Breast epithelium (tissue), 4 donors: ENCODE measurements at regions not wholly inside any gene's neighbourhood (a gene's known extent, or its start where the extent isn't known, plus 50 kb on each side); places are given as distances from the start of the nearest gene placed in this dataset.

Source experiments
- DNase-seq, 2 donors: peaks; one replicate each; pipeline ENCODE4 v3.0.0-alpha.2; 2019; ENCODE audit warnings: low spot score in 2 of 2
- H3K27ac ChIP-seq, 2 donors: fragments of 200-600 bp; sonication (generic) in 1 of 2; one replicate each; pipeline ENCODE4 v1.5.1; 2016 to 2019; ENCODE audit warnings: mild to moderate bottlenecking in 1 of 2
- H3K27me3 ChIP-seq, 2 donors: fragments of 200-600 bp; sonication (generic) in 1 of 2; one replicate each; pipeline versions ENCODE4 v1.5.1 to v1.6.0; 2017 to 2019; ENCODE audit warnings: control low read depth in 1 of 2, mild to moderate bottlenecking in 1 of 2
- H3K36me3 ChIP-seq: fragments of 200-600 bp; one replicate; pipeline ENCODE4 v1.5.1; 2019
- H3K4me1 ChIP-seq, 2 donors: fragments of 200-600 bp; sonication (generic); one replicate each; pipeline ENCODE4 v1.5.1; 2016 to 2019; ENCODE audit warnings: control low read depth in 1 of 2
- H3K4me3 ChIP-seq, 3 donors: fragments of 200-600 bp; sonication (generic); 1 replicate in 2 of 3; 2 replicates in 1 of 3; pipeline ENCODE4 v1.5.1; 2016 to 2019; ENCODE audit warnings: mild to moderate bottlenecking in 3 of 3, moderate library complexity in 2 of 3
- H3K9me3 ChIP-seq, 2 donors: fragments of 200-600 bp; sonication (generic) in 1 of 2; one replicate each; pipeline ENCODE4 v1.5.1; 2016 to 2019; ENCODE audit warnings: control low read depth in 1 of 2
- POLR2A ChIP-seq: fragments of 450-650 bp; IDR thresholded peaks from one replicate; pipeline ENCODE4 v1.6.1; 2016; ENCODE audit warnings: antibody characterized with exemption, mild to moderate bottlenecking, moderate library complexity
- POLR2AphosphoS5 ChIP-seq, 3 donors: sonication (generic); formaldehyde crosslinking; IDR thresholded peaks; one replicate each; pipeline ENCODE4 v1.6.1; 2017; ENCODE audit warnings: antibody characterized with exemption in 3 of 3
- intact Hi-C: fragments of 100-400 bp; cut with DNase I; formaldehyde crosslinking; loops from one replicate; pipeline ENCODE4 v1.15.1; 2023; ENCODE audit warnings: low total_unique reads
- TF ChIP-seq, protein P1 (sequence below), 3 donors: fragments of 450-650 bp; IDR thresholded peaks; one replicate each; pipeline ENCODE4 v1.5.1; 2016 to 2017; ENCODE audit warnings: antibody characterized with exemption in 3 of 3, mild to moderate bottlenecking in 3 of 3, moderate library complexity in 3 of 3

DNA sequence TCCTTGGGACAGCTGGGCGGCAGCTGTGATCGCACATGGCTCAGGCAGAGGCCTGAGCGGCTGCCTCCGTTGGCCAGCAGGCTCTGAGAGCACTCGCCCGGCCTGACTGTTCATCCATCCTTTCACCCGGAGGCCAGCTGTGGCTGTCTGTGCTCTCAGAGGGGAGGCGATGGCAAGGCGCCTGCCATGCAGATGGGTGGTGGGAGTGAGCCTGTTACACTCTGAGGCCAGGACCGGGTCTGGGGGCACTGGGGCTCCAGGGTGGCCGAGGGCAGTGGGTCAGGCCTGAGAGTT, 292.3 kb downstream of the TMEM121 start:
- no peaks in the 10 kb centered on the region for H3K36me3 ChIP-seq
- no peaks in the 10 kb centered on the region for H3K4me1 ChIP-seq
- DNase-seq = no peak
- H3K9me3 ChIP-seq = peaks cover 3 to 7% of the 10 kb centered on the region in 2 donors
- intact Hi-C loops = no loop called here
- H3K4me3 ChIP-seq = no peak overlapping the region
- TF ChIP-seq POLR2A = no peak
- TF ChIP-seq, protein P1, sequence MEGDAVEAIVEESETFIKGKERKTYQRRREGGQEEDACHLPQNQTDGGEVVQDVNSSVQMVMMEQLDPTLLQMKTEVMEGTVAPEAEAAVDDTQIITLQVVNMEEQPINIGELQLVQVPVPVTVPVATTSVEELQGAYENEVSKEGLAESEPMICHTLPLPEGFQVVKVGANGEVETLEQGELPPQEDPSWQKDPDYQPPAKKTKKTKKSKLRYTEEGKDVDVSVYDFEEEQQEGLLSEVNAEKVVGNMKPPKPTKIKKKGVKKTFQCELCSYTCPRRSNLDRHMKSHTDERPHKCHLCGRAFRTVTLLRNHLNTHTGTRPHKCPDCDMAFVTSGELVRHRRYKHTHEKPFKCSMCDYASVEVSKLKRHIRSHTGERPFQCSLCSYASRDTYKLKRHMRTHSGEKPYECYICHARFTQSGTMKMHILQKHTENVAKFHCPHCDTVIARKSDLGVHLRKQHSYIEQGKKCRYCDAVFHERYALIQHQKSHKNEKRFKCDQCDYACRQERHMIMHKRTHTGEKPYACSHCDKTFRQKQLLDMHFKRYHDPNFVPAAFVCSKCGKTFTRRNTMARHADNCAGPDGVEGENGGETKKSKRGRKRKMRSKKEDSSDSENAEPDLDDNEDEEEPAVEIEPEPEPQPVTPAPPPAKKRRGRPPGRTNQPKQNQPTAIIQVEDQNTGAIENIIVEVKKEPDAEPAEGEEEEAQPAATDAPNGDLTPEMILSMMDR (IDR thresholded peaks at IDR 0.05) = no peak
- no peak for TF ChIP-seq POLR2AphosphoS5 (IDR thresholded peaks at IDR 0.05)
- H3K27me3 ChIP-seq = peaks cover 0 to 8% of the 10 kb centered on the region in 2 donors
- no peak overlapping the region for H3K27ac ChIP-seq

DNA sequence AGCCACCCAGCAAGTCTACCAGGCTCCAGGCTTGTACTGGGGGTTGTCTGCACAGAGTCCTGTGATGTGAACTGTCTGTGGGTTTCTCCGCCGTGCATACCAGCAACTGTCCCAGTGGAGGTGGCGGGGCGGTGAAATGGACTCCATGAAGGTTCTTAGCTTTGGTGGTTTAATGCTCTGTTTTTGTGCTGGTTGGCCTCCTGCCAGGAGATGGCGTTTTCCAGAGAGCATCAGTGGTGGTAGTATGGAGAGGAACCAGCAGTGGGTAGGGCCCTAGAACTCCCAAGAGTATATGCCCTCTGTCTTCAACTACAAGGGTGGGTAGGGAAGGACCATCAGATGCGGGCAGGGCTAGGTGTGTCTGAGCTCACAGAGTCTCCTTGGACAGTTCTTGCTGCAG, 303.8 kb downstream of the TMEM121 start:
- intact Hi-C loops = no loop called here

DNA sequence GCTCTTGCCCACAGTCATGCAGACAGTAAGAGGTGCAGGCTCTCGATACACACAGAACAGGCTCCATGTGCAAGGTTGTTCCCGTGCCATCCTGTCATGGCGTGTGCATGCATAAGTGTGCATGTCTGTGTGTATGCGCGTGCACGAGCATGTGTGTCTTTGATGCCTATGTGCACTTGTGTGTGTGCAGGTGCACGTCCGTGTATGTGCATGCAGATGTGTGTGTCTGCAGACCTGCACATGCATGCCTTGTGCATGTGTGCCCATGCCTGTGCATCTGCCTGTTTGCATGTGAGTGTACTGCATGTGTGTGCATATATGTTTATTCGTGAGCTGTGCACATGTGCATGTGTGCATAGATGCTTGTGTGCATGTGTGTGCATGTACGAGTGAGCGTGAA, 309.8 kb downstream of the TMEM121 start:
- Histone ChIP-seq H3K9me3 (peaks cover 7 to 14% of the 10 kb centered on the region in 2 donors), H3K27me3 (peaks cover 0 to 16% of the 10 kb centered on the region in 2 donors), H3K4me1 (no peaks in the 10 kb centered on the region), H3K36me3 (no peaks in the 10 kb centered on the region), H3K4me3 (no peak overlapping the region), H3K27ac (no peak overlapping the region)
- no peak for DNase-seq
- intact Hi-C loops = no loop called here
- TF ChIP-seq, protein P1 (IDR thresholded peaks at IDR 0.05) = no peak
- TF ChIP-seq POLR2A (no peak), POLR2AphosphoS5 (IDR thresholded peaks at IDR 0.05) (no peak)

More for the DNA sequence above, 303.8 kb downstream of the TMEM121 start:
- no peak for DNase-seq
- H3K4me1 ChIP-seq = no peaks in the 10 kb centered on the region
- H3K27ac ChIP-seq = no peak overlapping the region
- H3K27me3 ChIP-seq = peaks cover 0 to 6% of the 10 kb centered on the region in 2 donors
- H3K36me3 ChIP-seq = no peaks in the 10 kb centered on the region
- no peak for TF ChIP-seq POLR2A
- no peak for TF ChIP-seq POLR2AphosphoS5 (IDR thresholded peaks at IDR 0.05)
- TF ChIP-seq, protein P1 (IDR thresholded peaks at IDR 0.05) = no peak
- H3K9me3 ChIP-seq = peaks cover 6 to 14% of the 10 kb centered on the region in 2 donors
- H3K4me3 ChIP-seq = no peak overlapping the region

DNA sequence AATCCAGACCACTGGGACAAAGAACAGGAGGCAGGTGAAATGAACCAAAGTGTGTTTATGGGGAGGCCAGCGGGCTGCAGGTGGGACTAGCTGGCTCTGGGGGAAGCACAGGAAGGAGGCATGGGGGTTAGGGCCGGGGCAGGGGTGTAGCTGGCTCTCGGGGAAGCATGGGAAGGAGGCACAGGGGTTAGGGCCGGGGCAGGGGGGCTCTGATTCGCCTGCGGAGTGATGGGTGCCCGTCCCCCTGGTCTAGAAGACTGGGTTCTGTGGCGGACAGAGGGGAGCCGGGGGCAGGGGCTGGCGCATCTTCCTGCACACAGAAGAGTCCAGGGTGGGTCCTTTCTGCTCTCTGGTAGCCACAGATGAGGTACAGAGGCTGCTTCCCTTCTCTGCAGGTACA, 310.3 kb downstream of the TMEM121 start:
- Histone ChIP-seq H3K36me3 (no peaks in the 10 kb centered on the region), H3K9me3 (peaks cover 7 to 14% of the 10 kb centered on the region in 2 donors), H3K4me3 (no peak overlapping the region), H3K27ac (no peak overlapping the region), H3K27me3 (peaks cover 0 to 16% of the 10 kb centered on the region in 2 donors), H3K4me1 (no peaks in the 10 kb centered on the region)
- intact Hi-C loops = no loop called here
- TF ChIP-seq POLR2A (no peak), POLR2AphosphoS5 (IDR thresholded peaks at IDR 0.05) (no peak)
- TF ChIP-seq, protein P1 (IDR thresholded peaks at IDR 0.05) = no peak
- no peak for DNase-seq

DNA sequence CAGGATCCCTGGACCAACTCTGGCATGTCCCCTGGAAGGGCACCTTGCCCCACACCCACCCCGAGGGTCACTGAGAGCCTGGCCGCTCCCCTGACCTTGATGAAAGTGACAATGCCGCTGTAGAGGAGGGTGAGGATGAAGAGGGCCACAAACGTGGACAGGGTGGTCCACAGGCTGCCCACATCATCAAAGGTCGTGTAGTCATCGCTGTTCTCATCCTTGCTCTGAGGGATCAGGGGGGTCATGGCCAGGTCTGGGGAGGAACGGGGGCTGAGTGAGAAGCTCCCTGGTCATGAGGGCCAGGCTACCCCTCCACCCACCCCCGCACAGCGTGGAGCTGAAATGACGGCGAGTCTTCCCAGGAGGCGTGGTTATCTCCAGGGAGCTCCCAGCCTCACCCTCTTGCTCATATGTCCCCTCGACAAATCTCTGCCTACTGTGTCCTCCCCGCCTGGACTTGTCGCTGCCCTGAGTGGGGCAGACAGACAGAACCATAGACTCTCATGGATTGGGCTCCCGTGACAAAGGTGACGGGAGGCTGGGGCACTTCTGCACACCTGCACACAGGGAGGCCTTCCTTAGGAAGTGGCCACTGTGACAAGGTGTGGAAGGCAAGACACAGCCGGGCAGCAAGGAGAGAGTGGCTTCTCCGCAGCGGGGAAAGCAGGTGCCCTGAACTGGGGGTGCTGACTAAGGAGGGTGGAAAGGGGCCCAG, 311.1 kb downstream of the TMEM121 start:
- peak in 1 of 2 donors; percentile 36 for DNase-seq
- Histone ChIP-seq H3K4me1 (no peaks in the 10 kb centered on the region), H3K4me3 (no peak overlapping the region), H3K36me3 (no peaks in the 10 kb centered on the region), H3K27me3 (peaks cover 0 to 16% of the 10 kb centered on the region in 2 donors), H3K27ac (no peak overlapping the region), H3K9me3 (peaks cover 7 to 9% of the 10 kb centered on the region in 2 donors)
- TF ChIP-seq POLR2A (no peak), POLR2AphosphoS5 (IDR thresholded peaks at IDR 0.05) (no peak)
- TF ChIP-seq, protein P1 (IDR thresholded peaks at IDR 0.05) = no peak
- intact Hi-C loops = no loop called here
